Trophoblast cell (in vitro differentiated cells and primary cell): ENCODE measurements at regions not wholly inside any gene's neighbourhood (a gene's known extent, or its start where the extent isn't known, plus 50 kb on each side); places are given as distances from the start of the nearest gene placed in this dataset.

Source experiments
- DNase-seq, 2 donors: peaks; one replicate each; pipeline ENCODE4 v3.0.0-alpha.2; 2016
- H2AFZ ChIP-seq: 2 replicates; pipeline ENCODE4 v1.6.1; 2013; ENCODE audit warnings: low read length, moderate library complexity, mild to moderate bottlenecking; ENCODE audit not compliant: insufficient read depth, poor library complexity
- H2AK5ac ChIP-seq: 2 replicates; pipeline ENCODE4 v1.6.1; 2013; ENCODE audit warnings: mild to moderate bottlenecking, low read length
- H2BK120ac ChIP-seq: 2 replicates; pipeline ENCODE4 v1.6.1; 2013; ENCODE audit warnings: low read length, mild to moderate bottlenecking, moderate library complexity; ENCODE audit not compliant: insufficient read depth, poor library complexity
- H2BK12ac ChIP-seq: 2 replicates; pipeline ENCODE4 v1.6.1; 2013; ENCODE audit warnings: mild to moderate bottlenecking, low read length, moderate library complexity
- H2BK5ac ChIP-seq: 2 replicates; pipeline ENCODE4 v1.6.1; 2013; ENCODE audit warnings: low read length, low read depth, moderate library complexity, mild to moderate bottlenecking; ENCODE audit not compliant: poor library complexity
- H3K14ac ChIP-seq: 2 replicates; pipeline ENCODE4 v1.6.1; 2013; ENCODE audit warnings: mild to moderate bottlenecking, low read length
- H3K18ac ChIP-seq: 2 replicates; pipeline ENCODE4 v1.6.1; 2013; ENCODE audit warnings: mild to moderate bottlenecking, low read length
- H3K23ac ChIP-seq: 2 replicates; pipeline ENCODE4 v1.6.1; 2013; ENCODE audit warnings: low read length
- H3K27ac ChIP-seq: 2 replicates; pipeline ENCODE4 v1.5.1; 2013; ENCODE audit warnings: low read depth, mild to moderate bottlenecking, inconsistent platforms, low read length, moderate library complexity
- H3K27me3 ChIP-seq: 2 replicates; pipeline ENCODE4 v1.6.1; 2013; ENCODE audit warnings: inconsistent platforms, mild to moderate bottlenecking, low read length, moderate library complexity; ENCODE audit not compliant: insufficient read depth
- H3K36me3 ChIP-seq, 2 experiments: 1 replicate in 1 of 2; 2 replicates in 1 of 2; pipeline ENCODE4 v1.6.1; 2013; ENCODE audit warnings: low read length in 2 of 2, mild to moderate bottlenecking in 2 of 2, moderate library complexity in 1 of 2; ENCODE audit not compliant: insufficient read depth in 2 of 2, control insufficient read depth in 1 of 2
- H3K4ac ChIP-seq: 2 replicates; pipeline ENCODE4 v1.6.1; 2013; ENCODE audit warnings: low read depth, mild to moderate bottlenecking, low read length, moderate library complexity
- H3K4me1 ChIP-seq, 2 experiments: 1 replicate in 1 of 2; 2 replicates in 1 of 2; pipeline ENCODE4 v1.6.1; 2013; ENCODE audit warnings: low read length in 2 of 2, mild to moderate bottlenecking in 2 of 2, moderate library complexity in 1 of 2; ENCODE audit not compliant: insufficient read depth in 2 of 2, control insufficient read depth in 1 of 2
- H3K4me2 ChIP-seq: 2 replicates; pipeline ENCODE4 v1.6.1; 2013; ENCODE audit warnings: inconsistent platforms, mild to moderate bottlenecking, low read length, moderate library complexity
- H3K4me3 ChIP-seq: 2 replicates; pipeline ENCODE4 v1.5.1; 2013; ENCODE audit warnings: mild to moderate bottlenecking, low read depth, low read length, inconsistent platforms
- H3K79me1 ChIP-seq: one replicate; pipeline ENCODE4 v1.6.1; 2013; ENCODE audit warnings: low read length
- H3K79me2 ChIP-seq: 2 replicates; pipeline ENCODE4 v1.6.1; 2013; ENCODE audit warnings: low read length, mild to moderate bottlenecking; ENCODE audit not compliant: control insufficient read depth, insufficient read depth, poor library complexity
- H3K9ac ChIP-seq: 2 replicates; pipeline ENCODE4 v1.6.1; 2013; ENCODE audit warnings: mild to moderate bottlenecking, low read length
- H3K9me3 ChIP-seq: 2 replicates; pipeline ENCODE4 v1.6.1; 2013; ENCODE audit warnings: low read depth, mild to moderate bottlenecking, control low read depth, inconsistent platforms, low read length; ENCODE audit not compliant: insufficient read depth
- H4K12ac ChIP-seq: 2 replicates; pipeline ENCODE4 v1.6.1; 2013; ENCODE audit warnings: low read depth, mild to moderate bottlenecking, low read length, moderate library complexity
- H4K8ac ChIP-seq: 2 replicates; pipeline ENCODE4 v1.6.1; 2013; ENCODE audit warnings: low read depth, mild to moderate bottlenecking, low read length, moderate library complexity
- H4K91ac ChIP-seq: one replicate; pipeline ENCODE4 v1.6.1; 2013; ENCODE audit warnings: low read depth, mild to moderate bottlenecking, low read length, moderate library complexity
- WGBS: extraction: QIAGEN DNeasy Blood & Tissue Kit; methylation state at CpG from one replicate; pipeline ENCODE4 v1.1.7; 2013; ENCODE audit warnings: missing lambda C conversion rate; ENCODE audit not compliant: insufficient read length, insufficient coverage; ENCODE audit errors: extremely low coverage; 5-methylcytosine and 5-hydroxymethylcytosine counted together

DNA sequence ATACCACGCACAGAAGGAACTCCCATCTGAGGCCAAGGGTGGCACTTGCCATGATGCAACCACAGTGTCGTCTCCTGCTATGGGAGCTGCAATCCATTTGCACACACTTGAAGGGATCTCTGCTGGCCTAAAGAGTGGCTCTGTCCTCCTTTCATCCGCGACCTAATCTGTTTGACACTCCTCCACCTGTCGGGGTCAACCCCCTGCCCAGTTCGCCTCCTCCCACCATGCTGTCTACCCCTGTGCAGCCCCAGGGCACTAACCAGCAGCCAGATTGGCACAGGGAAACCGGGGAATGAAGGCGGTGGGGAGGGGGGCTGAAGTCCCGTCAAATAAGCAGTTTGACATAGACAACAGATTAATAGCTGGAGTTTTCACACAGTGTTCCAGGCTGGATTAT, 58.1 kb upstream of the FOXQ1 start:
- H3K18ac ChIP-seq: no peak overlapping the region
- no peak overlapping the region for H3K27ac ChIP-seq
- H3K9ac ChIP-seq: no peak overlapping the region
- DNase-seq: no peak
- H2BK120ac ChIP-seq: no peak overlapping the region
- no peaks in the 10 kb centered on the region for H3K79me2 ChIP-seq
- H3K4me3 ChIP-seq: no peak overlapping the region
- H2BK12ac ChIP-seq: no peak overlapping the region
- H3K36me3 ChIP-seq: no peaks in the 10 kb centered on the region
- no peak overlapping the region for H2AK5ac ChIP-seq
- H2BK5ac ChIP-seq: no peak overlapping the region
- H3K4me1 ChIP-seq: no peaks in the 10 kb centered on the region
- no peaks in the 10 kb centered on the region for H3K79me1 ChIP-seq
- H4K91ac ChIP-seq: no peak overlapping the region
- H3K4me2 ChIP-seq: no peak overlapping the region
- H3K4ac ChIP-seq: no peak overlapping the region
- H4K8ac ChIP-seq: no peak overlapping the region
- no CpG with 5 or more reads among the region's 9 CpGs for whole genome bisulfite sequencing
- H3K27me3 ChIP-seq: no peaks in the 10 kb centered on the region
- H3K9me3 ChIP-seq: peaks cover 2% of the 10 kb centered on the region
- H4K12ac ChIP-seq: no peak overlapping the region
- no peak overlapping the region for H2AFZ ChIP-seq
- H3K23ac ChIP-seq: no peak overlapping the region
- H3K14ac ChIP-seq: no peak overlapping the region

DNA sequence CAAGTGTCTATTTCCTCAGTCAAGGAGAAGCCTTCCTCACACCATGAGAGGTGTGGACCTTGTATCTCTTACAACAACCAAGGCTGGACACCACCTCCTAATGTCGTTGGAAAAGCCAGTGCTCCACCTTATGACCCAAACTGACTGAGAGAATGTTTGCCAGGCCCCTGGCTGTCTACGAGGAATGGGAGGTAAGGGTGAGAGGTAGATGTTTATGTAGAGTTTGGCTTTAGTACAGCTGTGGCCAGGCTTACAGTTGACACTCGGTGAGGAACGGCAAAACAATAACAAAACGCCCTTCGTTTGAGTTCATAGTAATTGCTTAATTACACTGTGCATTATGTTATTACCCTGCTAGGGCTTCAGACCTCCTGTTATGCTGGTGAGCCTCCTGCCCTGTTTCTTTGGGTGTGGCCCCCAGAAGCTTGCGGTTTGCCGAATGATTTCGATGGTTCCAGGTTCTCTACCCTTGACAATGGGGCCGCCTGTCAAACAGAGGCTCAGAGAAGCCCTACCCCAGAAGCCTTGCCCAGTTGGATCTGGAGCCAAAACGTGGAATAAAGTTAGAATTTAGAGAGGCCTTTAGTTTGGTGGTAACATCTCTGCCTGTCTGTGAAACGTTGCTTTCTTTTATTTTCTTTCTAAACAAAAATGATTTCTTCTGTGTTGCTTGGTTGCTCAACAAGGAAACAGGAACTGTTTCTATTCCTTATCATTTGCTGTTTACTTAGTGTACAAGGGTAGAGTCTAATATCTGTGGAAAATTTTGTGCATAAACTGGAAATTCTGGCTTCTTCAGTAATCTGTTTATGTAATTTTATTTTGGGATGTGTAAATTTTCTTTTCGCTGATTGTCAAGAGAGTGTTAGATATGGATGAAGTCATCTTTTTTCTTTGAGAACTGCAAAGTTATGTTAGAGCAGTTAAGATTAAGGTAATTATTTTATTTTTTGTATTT, 60.4 kb upstream of the FOXQ1 start:
- H2AK5ac ChIP-seq: no peak overlapping the region
- DNase-seq: peak in 1 of 2 donors; percentile 80
- no peak overlapping the region for H3K23ac ChIP-seq
- H3K27ac ChIP-seq: no peak overlapping the region
- H3K9me3 ChIP-seq: peaks cover under 1% of the 10 kb centered on the region
- no peak overlapping the region for H4K91ac ChIP-seq
- H3K4me2 ChIP-seq: no peak overlapping the region
- no peak overlapping the region for H3K18ac ChIP-seq
- no peak overlapping the region for H4K8ac ChIP-seq
- no peak overlapping the region for H2AFZ ChIP-seq
- H3K79me1 ChIP-seq: no peaks in the 10 kb centered on the region
- H3K4ac ChIP-seq: no peak overlapping the region
- H2BK12ac ChIP-seq: no peak overlapping the region
- H3K4me3 ChIP-seq: no peak overlapping the region
- H3K9ac ChIP-seq: no peak overlapping the region
- H2BK120ac ChIP-seq: no peak overlapping the region
- H3K36me3 ChIP-seq: no peaks in the 10 kb centered on the region
- H3K27me3 ChIP-seq: no peaks in the 10 kb centered on the region
- H3K14ac ChIP-seq: no peak overlapping the region
- no peak overlapping the region for H2BK5ac ChIP-seq
- H4K12ac ChIP-seq: no peak overlapping the region
- H3K4me1 ChIP-seq: no peaks in the 10 kb centered on the region
- no CpG with 5 or more reads among the region's 13 CpGs for WGBS
- H3K79me2 ChIP-seq: no peaks in the 10 kb centered on the region

DNA sequence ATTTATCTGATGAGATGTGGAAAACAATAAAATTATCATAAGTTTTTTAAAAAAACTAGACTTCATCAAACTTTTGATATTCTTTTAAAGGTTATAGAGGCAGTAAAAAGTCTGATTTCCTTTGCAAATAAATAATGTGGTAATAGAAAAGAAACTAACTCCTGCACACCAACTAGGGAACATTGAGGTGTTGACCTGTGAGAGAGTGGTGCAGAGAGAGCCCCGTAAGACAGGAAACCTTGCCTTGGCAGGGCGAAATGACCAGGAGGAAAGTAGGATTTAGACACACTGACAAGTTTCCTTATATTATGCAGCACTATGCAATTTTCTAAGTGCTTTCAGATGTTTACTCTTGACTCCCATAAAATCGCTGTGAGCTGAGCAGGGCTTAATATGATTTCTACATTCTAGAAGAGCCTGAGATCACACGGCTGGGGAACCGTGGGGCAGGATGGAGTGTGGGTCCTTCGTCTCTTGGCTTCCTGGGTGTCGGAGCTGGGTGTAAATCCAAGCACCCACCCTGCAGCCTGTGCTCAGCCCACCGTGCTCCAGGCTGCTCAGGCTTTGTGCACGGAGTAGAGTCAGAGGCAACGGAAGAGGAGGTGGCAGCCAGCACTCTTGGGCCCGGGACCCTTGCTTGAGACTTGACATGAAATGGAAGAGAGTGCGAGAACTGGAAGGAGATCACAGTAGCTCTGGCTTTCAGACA, 61.3 kb upstream of the FOXQ1 start:
- H2BK5ac ChIP-seq: no peak overlapping the region
- H2BK120ac ChIP-seq: no peak overlapping the region
- WGBS: no CpG with 5 or more reads among the region's 12 CpGs
- no peak overlapping the region for H3K9ac ChIP-seq
- no peaks in the 10 kb centered on the region for H3K79me2 ChIP-seq
- no peak overlapping the region for H3K18ac ChIP-seq
- H3K4ac ChIP-seq: no peak overlapping the region
- H3K4me1 ChIP-seq: no peaks in the 10 kb centered on the region
- no peak overlapping the region for H4K91ac ChIP-seq
- H4K8ac ChIP-seq: no peak overlapping the region
- no peak overlapping the region for H4K12ac ChIP-seq
- H2AFZ ChIP-seq: no peak overlapping the region
- no peak overlapping the region for H3K27ac ChIP-seq
- H3K23ac ChIP-seq: no peak overlapping the region
- no peaks in the 10 kb centered on the region for H3K36me3 ChIP-seq
- no peak overlapping the region for H2BK12ac ChIP-seq
- no peaks in the 10 kb centered on the region for H3K9me3 ChIP-seq
- no peak for DNase-seq
- H3K27me3 ChIP-seq: no peaks in the 10 kb centered on the region
- no peaks in the 10 kb centered on the region for H3K79me1 ChIP-seq
- H3K14ac ChIP-seq: no peak overlapping the region
- no peak overlapping the region for H2AK5ac ChIP-seq
- no peak overlapping the region for H3K4me3 ChIP-seq
- H3K4me2 ChIP-seq: no peak overlapping the region

DNA sequence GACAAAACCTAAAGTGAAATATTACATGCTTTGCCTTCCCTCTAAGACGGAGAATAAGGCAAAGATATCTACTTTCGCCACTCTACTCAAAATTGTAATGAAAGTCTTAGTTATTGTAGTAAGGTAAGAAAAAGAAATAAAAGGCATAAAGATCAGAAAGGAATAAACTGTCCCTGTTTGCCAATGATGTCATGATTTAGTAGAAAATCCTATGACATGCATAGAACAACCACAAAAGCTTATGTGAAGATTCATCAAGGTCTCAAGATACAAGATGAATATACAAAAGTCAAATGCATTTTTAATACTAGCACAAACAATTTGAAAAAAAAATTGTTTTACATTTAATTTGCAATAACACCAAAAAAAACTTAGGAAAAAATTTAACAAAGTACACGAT, 64.0 kb upstream of the FOXQ1 start:
- no peak overlapping the region for H3K4me3 ChIP-seq
- no peaks in the 10 kb centered on the region for H3K79me1 ChIP-seq
- no peak overlapping the region for H4K91ac ChIP-seq
- H3K4me1 ChIP-seq: no peaks in the 10 kb centered on the region
- no peak for DNase-seq
- no peak overlapping the region for H2AK5ac ChIP-seq
- H2BK5ac ChIP-seq: no peak overlapping the region
- no peaks in the 10 kb centered on the region for H3K27me3 ChIP-seq
- no peak overlapping the region for H3K27ac ChIP-seq
- no peak overlapping the region for H2AFZ ChIP-seq
- no peak overlapping the region for H3K4me2 ChIP-seq
- H3K9ac ChIP-seq: no peak overlapping the region
- WGBS: no CpG with 5 or more reads among the region's 3 CpGs
- peaks cover 1% of the 10 kb centered on the region for H3K9me3 ChIP-seq
- H2BK12ac ChIP-seq: no peak overlapping the region
- H3K79me2 ChIP-seq: no peaks in the 10 kb centered on the region
- H4K12ac ChIP-seq: no peak overlapping the region
- H2BK120ac ChIP-seq: no peak overlapping the region
- H3K18ac ChIP-seq: no peak overlapping the region
- no peak overlapping the region for H3K4ac ChIP-seq
- H3K36me3 ChIP-seq: no peaks in the 10 kb centered on the region
- H4K8ac ChIP-seq: no peak overlapping the region
- no peak overlapping the region for H3K23ac ChIP-seq
- H3K14ac ChIP-seq: no peak overlapping the region
